HG03175 (cell line): ENCODE measurements at regions not wholly inside any gene's neighbourhood (a gene's known extent, or its start where the extent isn't known, plus 50 kb on each side); places are given as distances from the start of the nearest gene placed in this dataset.
"Not testable (repeated sequence)": the region's sequence is repeated elsewhere in the genome, so short reads cannot be mapped to it uniquely, and the experiment has no call there.

Experiments used
- ATAC-seq: cut with Tn5 transposase; IDR thresholded peaks from one replicate; pipeline ENCODE4 v1.9.1; 2021; ENCODE audit warnings: mild to moderate bottlenecking, moderate library complexity; ENCODE audit not compliant: unreplicated experiment

- ATAC-seq, result no peak
These were observed 272.5 kb downstream of the SIPA1L2 start for GRCh38 chr1:232357416-232357815.

- ATAC-seq, result no peak
These were observed 274.5 kb downstream of the SIPA1L2 start for GRCh38 chr1:232355162-232356006.

- ATAC-seq, result no peak
These were observed 276.9 kb downstream of the SIPA1L2 start for GRCh38 chr1:232353001-232353400.

GRCh38 chr1:232352366-232352765 lies 277.6 kb downstream of the SIPA1L2 start:
- no peak for ATAC-seq

GRCh38 chr1:232351335-232351734 lies 278.6 kb downstream of the SIPA1L2 start:
- no peak for ATAC-seq

DNA sequence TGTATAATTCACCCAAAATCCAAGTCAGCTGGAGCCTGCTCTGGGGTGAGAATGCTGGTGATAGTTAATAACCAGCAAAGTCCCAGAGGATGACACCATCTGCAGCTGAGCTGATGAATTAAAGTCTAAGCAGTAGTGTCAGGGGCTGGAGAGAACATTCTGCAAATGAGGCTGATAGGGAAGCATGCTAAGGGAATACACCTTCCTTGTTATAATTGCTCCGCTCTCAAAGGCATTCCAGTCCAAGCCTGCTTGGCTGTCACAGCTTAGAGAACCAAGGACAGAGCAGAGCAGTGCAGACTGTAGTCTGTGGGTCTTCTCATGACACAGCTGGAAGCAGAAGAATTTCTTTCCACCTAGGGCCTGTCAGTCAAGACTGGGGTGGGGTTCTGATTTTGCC lies 283.1 kb downstream of the SIPA1L2 start:
- no peak for ATAC-seq

- no peak for ATAC-seq
These were observed 285.0 kb downstream of the SIPA1L2 start for GRCh38 chr1:232344791-232345399.

GRCh38 chr1:232344186-232344585 lies 285.7 kb downstream of the SIPA1L2 start:
- ATAC-seq, result not testable (repeated sequence)

- no peak for ATAC-seq
These were observed 289.5 kb downstream of the SIPA1L2 start for GRCh38 chr1:232340446-232340845.

DNA sequence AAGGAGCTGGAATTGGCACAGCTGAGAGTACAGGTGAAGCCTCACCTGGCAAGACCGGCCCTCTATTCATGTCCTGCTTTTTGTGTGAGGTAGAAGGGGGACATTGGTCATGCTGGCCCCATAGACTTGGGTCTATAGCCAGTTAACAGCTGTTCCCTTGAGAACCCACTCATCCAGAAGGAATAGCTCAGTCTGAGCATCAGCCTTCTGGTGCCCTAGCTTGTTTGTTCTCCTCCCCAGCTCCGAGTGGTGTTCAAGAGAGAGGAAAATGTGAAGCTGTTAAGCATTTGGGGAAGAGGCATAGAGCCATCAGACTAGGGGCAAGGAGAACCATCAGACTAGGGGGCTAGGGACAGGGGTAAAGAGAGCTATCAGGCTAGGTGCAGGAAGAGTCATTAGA lies 290.9 kb downstream of the SIPA1L2 start:
- no peak for ATAC-seq

DNA sequence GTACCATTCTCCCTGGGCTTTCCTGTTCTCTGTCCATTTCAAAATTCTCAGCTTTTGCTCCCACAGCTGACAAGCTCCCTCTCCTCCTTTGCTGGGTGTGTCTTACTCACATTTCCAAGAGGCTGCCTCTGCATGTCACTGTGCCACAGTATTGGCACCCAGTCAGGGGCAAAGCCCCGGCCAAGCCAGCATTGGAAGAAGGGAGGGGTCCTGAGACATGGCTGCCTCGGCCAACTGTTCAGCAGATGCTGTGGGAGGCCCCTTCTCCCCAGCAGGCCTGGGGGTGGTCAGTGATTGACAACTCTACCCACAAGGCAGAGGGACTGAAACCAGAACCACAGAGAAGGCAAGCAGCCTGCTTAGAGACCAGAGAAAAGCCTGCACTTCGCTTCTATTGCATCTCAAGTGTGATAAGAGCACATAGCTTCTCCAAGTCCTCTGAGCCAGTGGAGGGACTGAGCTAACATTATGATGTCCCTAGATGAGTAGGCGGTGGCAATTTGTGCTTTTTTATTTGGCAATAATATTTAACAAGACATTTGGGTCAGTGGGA lies 294.1 kb downstream of the SIPA1L2 start:
- ATAC-seq, result no peak

DNA sequence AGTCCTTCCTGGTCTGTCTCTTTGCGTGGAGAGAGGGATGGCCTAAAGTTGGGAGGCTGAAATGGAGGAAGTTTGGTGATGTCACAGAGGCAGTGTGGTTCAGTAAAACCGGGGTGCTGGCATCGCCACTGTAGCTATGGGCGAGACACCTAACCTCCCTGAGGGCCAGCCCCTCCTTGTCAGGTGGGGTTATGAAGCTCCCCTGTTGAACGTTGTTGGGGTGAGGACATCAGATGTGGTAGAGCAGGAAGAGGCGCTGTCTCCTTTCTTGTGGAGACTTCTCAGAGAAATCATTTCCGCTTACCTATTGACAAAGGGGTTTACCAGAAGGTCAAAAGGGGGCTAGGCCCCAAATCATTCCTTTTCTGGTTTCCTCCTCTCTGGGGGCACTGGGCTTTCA lies 294.7 kb downstream of the SIPA1L2 start:
- ATAC-seq, result no peak

- no peak for ATAC-seq
These were observed 295.1 kb downstream of the SIPA1L2 start for GRCh38 chr1:232334811-232335210.

DNA sequence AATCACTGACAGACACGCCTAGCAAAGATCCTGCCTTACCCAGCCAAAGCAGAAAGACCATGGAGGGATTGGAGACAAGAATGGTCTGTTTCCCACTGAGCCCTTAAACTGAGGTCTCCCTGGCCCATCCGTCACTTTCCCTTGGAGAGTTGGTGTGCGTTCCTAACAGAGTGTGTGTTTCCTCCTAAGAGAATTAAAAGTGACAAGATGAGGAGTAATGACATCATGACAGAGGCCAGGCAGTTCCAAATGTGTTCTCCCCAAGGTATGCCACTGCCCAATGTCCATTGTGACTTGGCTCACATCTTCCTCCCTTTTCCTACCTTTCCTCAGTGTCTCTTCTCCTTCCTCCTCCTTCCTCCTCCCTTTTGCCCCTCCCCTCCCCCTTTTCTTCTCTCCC lies 295.7 kb downstream of the SIPA1L2 start:
- ATAC-seq, result no peak

DNA sequence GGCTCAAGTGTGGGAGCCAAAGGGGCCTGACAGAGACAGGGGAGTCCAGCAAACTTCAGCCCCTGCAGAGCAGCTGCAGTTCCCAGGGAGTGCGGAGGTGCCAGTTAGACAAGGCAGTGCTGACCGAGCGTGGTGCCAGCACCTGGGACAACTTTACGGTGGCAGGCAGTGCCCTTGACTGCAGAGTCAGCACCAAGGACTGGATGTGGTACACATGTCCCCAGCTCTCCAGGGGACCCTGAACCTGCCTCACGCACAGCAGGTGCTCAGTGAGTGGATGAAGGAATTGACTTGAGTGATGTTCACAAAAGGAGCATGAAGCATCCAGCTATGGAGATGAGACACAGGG lies 296.5 kb downstream of the SIPA1L2 start:
- ATAC-seq, result no peak

GRCh38 chr1:232332710-232333418 lies 297.1 kb downstream of the SIPA1L2 start:
- ATAC-seq, result not testable (repeated sequence)

- ATAC-seq, result no peak
These were observed 300.7 kb downstream of the SIPA1L2 start for GRCh38 chr1:232329103-232329813.

GRCh38 chr1:232328486-232329102 lies 301.3 kb downstream of the SIPA1L2 start:
- ATAC-seq, result no peak

DNA sequence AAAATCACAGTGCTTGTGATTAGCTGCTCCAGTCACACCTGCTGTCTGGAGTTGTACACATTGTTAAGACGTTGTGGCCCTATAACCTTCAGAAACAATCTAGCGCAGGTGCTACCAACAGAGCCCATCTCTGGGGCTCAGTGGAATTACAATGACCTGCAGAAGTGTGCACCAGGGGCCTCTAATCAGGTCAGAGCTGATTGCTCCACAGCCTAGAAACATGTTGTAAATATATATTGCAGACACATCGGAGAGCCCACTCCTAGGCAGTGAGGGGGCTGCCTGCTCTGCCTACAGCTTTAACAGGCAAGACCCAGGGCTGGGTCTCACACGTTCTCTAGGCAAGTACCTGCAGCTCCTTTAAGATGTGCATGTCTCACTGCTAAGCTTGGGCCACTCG lies 302.0 kb downstream of the SIPA1L2 start:
- no peak for ATAC-seq

DNA sequence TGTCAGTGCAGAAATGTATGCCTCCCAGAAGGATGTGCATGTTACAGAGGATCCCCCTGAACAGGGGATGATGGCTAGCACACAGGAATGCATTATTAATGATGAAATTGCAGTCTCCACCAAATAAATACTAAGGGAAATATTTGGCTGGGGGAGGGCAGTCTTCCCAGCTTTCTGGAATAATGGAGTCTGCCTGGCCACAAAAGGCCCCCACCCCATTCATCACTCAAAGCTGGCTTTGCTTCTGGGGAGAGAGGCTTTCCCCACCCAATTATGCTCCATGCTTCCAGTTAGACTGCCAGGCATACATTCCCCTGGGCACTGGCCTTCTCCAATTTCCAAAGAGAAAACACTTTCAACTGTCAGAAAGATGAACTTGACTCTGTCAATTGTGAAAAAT lies 302.7 kb downstream of the SIPA1L2 start:
- no peak for ATAC-seq
